GM19468 (cell line): ENCODE measurements at regions not wholly inside any gene's neighbourhood (a gene's known extent, or its start where the extent isn't known, plus 50 kb on each side); places are given as distances from the start of the nearest gene placed in this dataset.
"Not testable (repeated sequence)": the region's sequence is repeated elsewhere in the genome, so short reads cannot be mapped to it uniquely, and the experiment has no call there.

ENCODE experiments used
- ATAC-seq: cut with Tn5 transposase; IDR thresholded peaks from one replicate; pipeline ENCODE4 v1.9.1; 2021; ENCODE audit warnings: mild to moderate bottlenecking, moderate library complexity, moderate number of reproducible peaks; ENCODE audit not compliant: unreplicated experiment; ENCODE audit errors: extremely low read depth

GRCh38 chr6:121592261-121592935 lies 157.0 kb downstream of the GJA1 start:
- ATAC-seq, result no peak

- no peak for ATAC-seq
These were observed 157.7 kb downstream of the GJA1 start for GRCh38 chr6:121593011-121593641.

GRCh38 chr6:121594053-121594452 lies 158.6 kb downstream of the GJA1 start:
- ATAC-seq, result no peak

- no peak for ATAC-seq
These were observed 160.2 kb downstream of the GJA1 start for GRCh38 chr6:121595646-121596045.

GRCh38 chr6:121596441-121596840 lies 161.0 kb downstream of the GJA1 start:
- ATAC-seq, result no peak

GRCh38 chr6:121597654-121598053 lies 162.2 kb downstream of the GJA1 start:
- no peak for ATAC-seq

GRCh38 chr6:121599331-121599730 lies 163.9 kb downstream of the GJA1 start:
- not testable (repeated sequence) for ATAC-seq

GRCh38 chr6:121600389-121601168 lies 165.1 kb downstream of the GJA1 start:
- no peak for ATAC-seq

- no peak for ATAC-seq
These were observed 168.0 kb downstream of the GJA1 start for GRCh38 chr6:121603486-121603885.

- no peak for ATAC-seq
These were observed 172.3 kb downstream of the GJA1 start for GRCh38 chr6:121607721-121608120.

- ATAC-seq, result no peak
These were observed 172.8 kb downstream of the GJA1 start for GRCh38 chr6:121608270-121608669.

GRCh38 chr6:121609281-121609680 lies 173.8 kb downstream of the GJA1 start:
- ATAC-seq, result no peak

- ATAC-seq, result no peak
These were observed 177.5 kb downstream of the GJA1 start for GRCh38 chr6:121612927-121613326.

- no peak for ATAC-seq
These were observed 178.7 kb downstream of the GJA1 start for GRCh38 chr6:121614115-121614514.

- no peak for ATAC-seq
These were observed 180.0 kb downstream of the GJA1 start for GRCh38 chr6:121615493-121615892.

- no peak for ATAC-seq
These were observed 181.0 kb downstream of the GJA1 start for GRCh38 chr6:121616406-121616805.

GRCh38 chr6:121617388-121617787 lies 181.9 kb downstream of the GJA1 start:
- ATAC-seq, result no peak

- ATAC-seq, result no peak
These were observed 183.6 kb downstream of the GJA1 start for GRCh38 chr6:121619013-121619412.

GRCh38 chr6:121619987-121620740 lies 184.7 kb downstream of the GJA1 start:
- no peak for ATAC-seq

GRCh38 chr6:121627761-121628160 lies 192.3 kb downstream of the GJA1 start:
- ATAC-seq, result no peak

GRCh38 chr6:121630716-121631115 lies 195.3 kb downstream of the GJA1 start:
- ATAC-seq, result no peak
